HCEC 1CT (cell line): ENCODE measurements at regions not wholly inside any gene's neighbourhood (a gene's known extent, or its start where the extent isn't known, plus 50 kb on each side); places are given as distances from the start of the nearest gene placed in this dataset.
"Not testable (repeated sequence)": the region's sequence is repeated elsewhere in the genome, so short reads cannot be mapped to it uniquely, and the experiment has no call there.

Source experiments
- DNase-seq: peaks from one replicate; pipeline ENCODE4 v3.0.0-alpha.2; 2017

GRCh38 chr2:52518678-52519077 lies 1248.9 kb upstream of the CHAC2 start:
- no peak for DNase-seq

- DNase-seq: no peak
These were observed 1254.8 kb upstream of the CHAC2 start for GRCh38 chr2:52512760-52513159.

DNA sequence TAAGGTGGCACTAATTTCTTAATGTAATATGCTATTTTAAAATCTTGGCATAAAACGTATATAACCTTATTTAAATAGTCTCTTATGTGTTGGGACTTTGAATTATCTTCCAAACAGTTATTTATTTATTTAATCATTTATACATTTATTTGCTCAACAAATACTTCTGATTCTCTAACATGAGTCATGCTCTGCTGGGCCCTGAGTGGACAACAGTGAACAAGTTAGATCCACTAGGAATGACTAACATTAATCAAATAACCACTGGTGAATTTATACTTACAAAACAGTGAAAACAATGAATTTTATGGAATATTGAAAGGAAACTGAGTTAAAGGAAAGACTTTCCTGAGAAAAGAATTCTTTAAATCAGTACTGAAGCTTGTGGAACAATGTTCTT lies 1257.2 kb upstream of the CHAC2 start:
- no peak for DNase-seq

GRCh38 chr2:52502476-52502860 lies 1265.1 kb upstream of the CHAC2 start:
- no peak for DNase-seq

- DNase-seq: no peak
These were observed 1265.7 kb upstream of the CHAC2 start for GRCh38 chr2:52501715-52502475.

DNA sequence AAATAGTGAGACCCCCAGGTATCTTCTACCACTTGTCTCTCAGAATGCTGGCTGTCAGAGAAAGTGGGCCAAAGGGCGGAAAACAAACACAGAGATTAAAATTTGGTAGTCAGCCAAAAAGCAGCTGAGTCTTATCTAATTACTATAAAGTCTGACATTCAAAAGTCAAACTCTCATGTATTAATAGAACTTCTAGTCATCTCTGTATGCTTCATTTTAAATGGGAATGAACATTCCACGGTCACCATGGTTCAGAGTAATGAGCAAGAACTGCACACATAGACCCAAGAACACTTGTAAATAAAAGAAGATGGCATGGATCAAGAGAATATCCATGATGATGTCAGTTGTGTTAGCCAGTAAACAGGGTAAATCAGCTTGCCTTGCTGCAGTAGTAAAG lies 1267.0 kb upstream of the CHAC2 start:
- DNase-seq: no peak

DNA sequence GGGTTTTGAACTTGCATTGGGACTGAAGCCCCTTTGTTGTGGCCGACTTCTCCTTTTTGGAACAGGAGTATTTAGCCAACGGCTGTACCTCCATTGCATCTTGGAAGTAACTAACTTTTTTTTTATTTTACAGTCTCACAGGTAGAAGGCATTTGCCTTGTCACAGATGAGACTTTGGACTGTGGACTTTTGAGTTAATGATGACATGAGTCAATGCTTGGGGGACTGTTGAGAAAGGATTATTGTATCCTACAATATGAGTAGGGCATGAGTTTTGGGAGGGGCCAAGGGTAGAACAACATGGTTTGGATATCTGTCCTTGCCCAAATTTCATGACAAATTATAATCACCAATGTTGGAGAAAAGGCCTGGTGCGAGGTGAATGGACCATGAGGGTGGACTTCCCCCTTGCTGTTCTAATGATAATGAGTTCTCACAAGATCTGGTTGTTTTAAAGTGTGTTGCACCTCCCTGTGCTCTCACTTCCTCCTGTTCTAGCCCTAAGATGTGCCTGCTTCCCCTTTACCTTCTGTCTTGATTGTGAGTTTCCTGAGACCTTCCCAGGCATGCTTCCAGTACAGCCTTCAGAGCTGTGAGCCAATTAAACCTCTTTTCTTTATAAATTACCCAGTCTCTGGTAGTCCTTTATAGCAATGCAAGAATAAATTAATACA lies 1269.4 kb upstream of the CHAC2 start:
- no peak for DNase-seq

DNA sequence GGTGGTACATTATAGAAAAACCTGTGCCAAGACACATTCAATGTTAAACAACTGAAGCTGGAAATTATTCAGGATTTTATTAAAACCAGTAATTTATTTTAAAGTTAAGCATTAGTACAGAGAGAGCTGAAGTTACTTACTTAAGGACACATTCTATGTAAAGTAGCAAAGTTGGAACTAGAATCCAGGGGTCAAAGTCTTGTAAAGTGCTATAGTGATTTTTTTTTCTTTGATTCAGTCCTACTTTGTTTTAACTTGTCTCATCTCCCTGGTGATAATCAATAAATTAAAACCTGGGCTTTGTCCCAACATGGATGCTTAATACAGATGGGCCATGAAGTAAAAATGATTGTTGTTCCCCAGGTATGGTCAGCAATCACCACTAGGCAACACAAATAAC lies 1271.8 kb upstream of the CHAC2 start:
- DNase-seq: no peak

- no peak for DNase-seq
These were observed 1290.4 kb upstream of the CHAC2 start for GRCh38 chr2:52477166-52477565.

DNA sequence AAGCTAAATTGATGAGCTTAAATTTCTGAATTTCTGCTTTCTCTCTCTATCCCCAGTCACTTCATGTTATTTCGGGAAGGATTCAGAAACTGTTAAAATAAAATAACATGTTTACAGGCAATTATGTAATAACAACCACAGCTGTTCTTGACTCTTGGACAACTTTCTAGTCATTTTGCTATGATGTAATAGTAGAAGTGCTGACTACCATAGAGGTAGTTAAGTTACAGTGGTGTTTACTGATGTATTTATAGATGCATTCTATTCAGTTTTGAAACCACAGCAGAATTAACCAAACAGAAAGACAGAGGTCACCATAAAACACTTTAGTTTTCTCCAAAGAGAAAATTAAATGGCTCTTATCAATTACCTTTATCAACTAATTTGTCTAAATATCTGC lies 1292.0 kb upstream of the CHAC2 start:
- DNase-seq: no peak

DNA sequence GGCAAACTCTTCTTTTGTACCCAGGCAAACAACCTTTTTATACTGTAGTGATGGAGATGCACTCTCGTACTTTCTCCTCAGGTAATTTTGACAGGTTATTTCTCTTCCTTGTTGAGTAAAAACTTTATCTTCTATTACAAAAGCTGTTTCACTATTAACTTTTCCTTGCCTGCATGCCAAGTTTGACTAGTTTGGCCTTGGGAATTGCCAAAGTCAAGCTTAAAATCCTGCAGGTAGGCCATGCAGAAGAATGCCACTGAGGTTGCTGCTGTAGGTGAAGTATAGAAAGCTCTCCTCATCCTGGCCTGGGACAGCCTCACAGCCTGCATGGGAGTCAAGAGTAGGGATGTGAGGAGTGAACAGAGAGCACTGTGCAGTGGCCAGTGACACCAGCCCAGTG lies 1293.5 kb upstream of the CHAC2 start:
- no peak for DNase-seq

- DNase-seq: no peak
These were observed 1294.1 kb upstream of the CHAC2 start for GRCh38 chr2:52473526-52473925.

DNA sequence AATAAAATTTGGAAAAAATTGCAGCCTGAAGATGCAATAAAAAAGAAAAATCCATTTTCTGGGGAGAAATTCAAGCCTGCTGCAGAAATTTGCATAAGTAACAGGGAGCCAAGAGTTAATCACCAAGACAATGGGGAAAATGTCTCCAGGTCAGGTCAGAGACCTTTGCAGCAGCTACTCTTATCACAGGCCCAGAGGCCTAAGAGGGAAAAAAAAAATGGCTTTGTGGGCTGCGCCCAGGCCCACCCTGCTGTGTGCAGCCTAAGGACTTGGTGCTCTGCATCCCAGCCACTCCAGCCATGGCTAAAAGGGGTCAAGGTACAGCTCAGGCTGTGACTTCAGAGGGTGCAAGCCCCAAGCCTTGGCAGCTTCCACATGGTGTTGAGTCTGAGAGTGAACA lies 1297.1 kb upstream of the CHAC2 start:
- DNase-seq: not testable (repeated sequence)

DNA sequence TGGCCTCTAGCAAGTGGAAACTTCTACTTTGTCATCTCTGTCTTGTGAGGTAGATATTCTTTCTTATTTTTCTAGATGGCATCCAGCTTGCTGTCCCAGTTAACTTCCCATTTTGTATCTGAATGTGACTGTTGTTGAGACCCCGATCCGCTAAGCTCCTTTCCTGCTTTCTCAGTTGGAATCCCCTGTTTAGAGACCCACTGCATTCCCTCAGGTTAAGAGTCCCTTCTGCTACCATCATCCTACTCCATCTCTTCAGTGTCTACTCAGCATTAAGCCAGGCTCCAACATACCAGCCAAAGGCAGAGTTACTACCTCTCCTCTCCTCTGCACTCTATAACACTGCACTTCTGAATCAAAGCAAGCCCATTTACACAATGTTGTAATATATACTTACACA lies 1300.4 kb upstream of the CHAC2 start:
- no peak for DNase-seq

GRCh38 chr2:52465287-52465686 lies 1302.3 kb upstream of the CHAC2 start:
- DNase-seq: no peak

- no peak for DNase-seq
These were observed 1304.1 kb upstream of the CHAC2 start for GRCh38 chr2:52463457-52463856.

DNA sequence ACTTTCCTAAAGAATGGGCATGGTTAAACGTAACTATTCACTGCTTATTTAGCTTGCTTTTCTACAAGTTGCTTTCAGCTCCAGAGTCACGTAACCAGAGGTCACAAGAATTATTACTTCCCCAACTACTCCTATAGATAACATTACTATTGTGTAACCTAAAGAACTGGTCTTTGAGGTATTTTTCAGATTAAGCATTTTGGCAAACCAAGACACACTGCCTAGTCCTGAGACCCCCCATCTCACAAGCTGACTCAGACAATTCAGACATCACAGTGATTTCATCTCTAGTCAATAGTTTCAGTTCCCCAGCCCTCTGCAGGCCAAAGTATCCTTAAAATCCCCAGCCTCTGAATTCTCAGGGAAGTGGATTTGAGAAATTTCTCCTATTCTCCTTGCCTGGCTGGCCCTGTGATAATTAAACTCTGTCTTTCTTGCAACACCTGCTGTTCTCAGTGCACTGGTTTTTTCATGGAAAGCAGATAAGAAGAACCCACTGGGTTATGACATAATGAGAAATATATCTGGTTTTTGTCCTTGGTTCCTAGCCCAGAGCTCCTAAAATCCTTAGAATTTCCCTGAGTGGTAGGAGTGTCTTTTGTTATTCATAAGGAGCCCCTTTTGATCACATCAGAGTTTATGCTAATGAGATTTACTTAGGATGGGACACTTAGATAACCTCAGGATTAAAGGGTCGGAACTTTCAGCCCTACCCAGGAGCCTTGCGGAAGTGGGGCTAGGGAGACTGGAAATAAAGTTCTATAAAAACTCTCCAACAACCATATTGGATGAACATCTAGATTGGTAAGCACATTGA lies 1310.8 kb upstream of the CHAC2 start:
- DNase-seq: no peak

GRCh38 chr2:52454962-52455361 lies 1312.6 kb upstream of the CHAC2 start:
- no peak for DNase-seq

DNA sequence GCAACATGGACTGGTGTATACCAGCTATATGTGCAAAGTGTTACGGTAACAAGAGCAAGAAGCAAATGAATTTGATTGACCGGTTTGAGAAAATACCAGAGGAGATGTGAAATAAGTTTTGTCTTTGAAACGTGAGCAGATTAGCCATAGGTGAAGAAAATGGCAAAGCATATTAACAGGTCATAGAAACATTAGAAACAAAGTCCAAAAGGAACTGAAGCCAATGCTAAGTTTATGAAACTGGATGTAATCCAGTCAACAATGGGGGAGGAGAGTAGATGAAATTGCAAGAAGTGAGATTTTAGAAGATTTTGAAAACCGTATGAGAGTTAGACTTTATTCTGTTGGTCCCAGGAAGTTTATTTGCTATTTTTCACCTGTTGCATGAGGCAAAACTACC lies 1315.4 kb upstream of the CHAC2 start:
- DNase-seq: no peak

- DNase-seq: no peak
These were observed 1321.9 kb upstream of the CHAC2 start for GRCh38 chr2:52445686-52446085.

GRCh38 chr2:52431352-52431760 lies 1336.2 kb upstream of the CHAC2 start:
- no peak for DNase-seq

GRCh38 chr2:52429740-52430139 lies 1337.9 kb upstream of the CHAC2 start:
- no peak for DNase-seq

- DNase-seq: no peak
These were observed 1338.4 kb upstream of the CHAC2 start for GRCh38 chr2:52429171-52429570.

GRCh38 chr2:52428224-52428623 lies 1339.4 kb upstream of the CHAC2 start:
- no peak for DNase-seq
